Heart left ventricle (tissue), 13 donors: ENCODE measurements at regions not wholly inside any gene's neighbourhood (a gene's known extent, or its start where the extent isn't known, plus 50 kb on each side); places are given as distances from the start of the nearest gene placed in this dataset.

Experiments
- POLR2A ChIP-seq, 2 donors: fragments of 450-650 bp; IDR thresholded peaks; one replicate each; pipeline ENCODE4 v1.6.1; 2017; ENCODE audit warnings: antibody characterized with exemption in 2 of 2, mild to moderate bottlenecking in 2 of 2, moderate library complexity in 2 of 2
- TF ChIP-seq, protein P1 (sequence below), 12 donors: fragments of 200-600 bp; sonication (generic) in 4 of 12; IDR thresholded peaks; one replicate each; pipeline versions ENCODE4 v1.5.0 to v1.8.0; 2018 to 2022; ENCODE audit warnings: antibody characterized with exemption in 12 of 12, mild to moderate bottlenecking in 5 of 12
- donor health status: ischemic (EF 13 %, LVEDD 7.1; RV severe dilation, severe dysfunction).
- donor health status: DM: no; HTN: yes; CAD: no.
- donor health status: DM: no; HTN: no; CAD: no.
- donor health status: ischemic (EF 25% LVEDD 6.9; RV normal size, moderate dysfunction).
- donor health status: ischemic (EF 25% LVEDD 5.7; RV mildly dilated, moderate dysfunction).
- donor health status: ischemic (EF 35%, LVEDD 5.7; RV mildly dilated, moderate dysfunction).
- donor health status: nonischemic (EF 11% LVEDD 7.7; RV severe dilation, severe dysfunction).
- donor health status: DM: yes; HTN: yes; CAD: no.
- donor health status: PGD.
- donor health status: ischemic (EF 29% LVEDD 5.4; RV normal size, mild dysfunction).
- donor health status: nonischemic (EF 23%, LVEDD 6.1; RV moderate dilation, normal function).

DNA sequence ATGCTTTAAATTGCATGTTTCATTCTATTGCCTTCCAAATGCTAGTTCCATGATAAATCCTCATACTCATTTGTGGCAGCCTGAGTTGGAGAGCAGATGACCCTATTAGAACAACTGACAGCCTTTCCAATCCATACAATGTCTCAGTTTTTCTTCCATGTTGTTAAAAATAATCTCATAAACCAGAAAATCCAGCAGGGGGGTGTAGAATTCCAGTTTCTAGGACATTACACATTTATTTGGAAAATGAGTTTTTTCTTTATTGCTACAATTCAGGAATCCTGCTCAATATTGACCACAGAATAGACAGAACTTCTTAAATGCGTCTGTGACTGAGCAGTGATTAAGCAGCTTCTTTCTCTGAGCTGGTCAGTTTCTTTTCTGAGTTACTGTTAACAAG is 174.2 kb upstream of the ATP10A start:
- TF ChIP-seq, protein P1, sequence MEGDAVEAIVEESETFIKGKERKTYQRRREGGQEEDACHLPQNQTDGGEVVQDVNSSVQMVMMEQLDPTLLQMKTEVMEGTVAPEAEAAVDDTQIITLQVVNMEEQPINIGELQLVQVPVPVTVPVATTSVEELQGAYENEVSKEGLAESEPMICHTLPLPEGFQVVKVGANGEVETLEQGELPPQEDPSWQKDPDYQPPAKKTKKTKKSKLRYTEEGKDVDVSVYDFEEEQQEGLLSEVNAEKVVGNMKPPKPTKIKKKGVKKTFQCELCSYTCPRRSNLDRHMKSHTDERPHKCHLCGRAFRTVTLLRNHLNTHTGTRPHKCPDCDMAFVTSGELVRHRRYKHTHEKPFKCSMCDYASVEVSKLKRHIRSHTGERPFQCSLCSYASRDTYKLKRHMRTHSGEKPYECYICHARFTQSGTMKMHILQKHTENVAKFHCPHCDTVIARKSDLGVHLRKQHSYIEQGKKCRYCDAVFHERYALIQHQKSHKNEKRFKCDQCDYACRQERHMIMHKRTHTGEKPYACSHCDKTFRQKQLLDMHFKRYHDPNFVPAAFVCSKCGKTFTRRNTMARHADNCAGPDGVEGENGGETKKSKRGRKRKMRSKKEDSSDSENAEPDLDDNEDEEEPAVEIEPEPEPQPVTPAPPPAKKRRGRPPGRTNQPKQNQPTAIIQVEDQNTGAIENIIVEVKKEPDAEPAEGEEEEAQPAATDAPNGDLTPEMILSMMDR (IDR thresholded peaks at IDR 0.05), result peak in 2 of 12 donors; percentile 16 to 27
- TF ChIP-seq POLR2A (IDR thresholded peaks at IDR 0.05), result no peak
